Testis (tissue), 2 donors: ENCODE measurements at regions not wholly inside any gene's neighbourhood (a gene's known extent, or its start where the extent isn't known, plus 50 kb on each side); places are given as distances from the start of the nearest gene placed in this dataset.

Experiments used
- DNase-seq: peaks from one replicate; pipeline ENCODE4 v3.0.0-alpha.2; 2019
- H3K27ac ChIP-seq, 2 donors: fragments of 200-600 bp; sonication (generic); one replicate each; pipeline ENCODE4 v1.5.1; 2019
- H3K27me3 ChIP-seq: fragments of 200-600 bp; sonication (generic); one replicate; pipeline ENCODE4 v1.5.1; 2019
- H3K36me3 ChIP-seq: fragments of 200-600 bp; sonication (generic); one replicate; pipeline ENCODE4 v1.5.1; 2017; ENCODE audit warnings: low read depth; ENCODE audit errors: missing control alignments
- H3K4me1 ChIP-seq: fragments of 200-600 bp; sonication (generic); one replicate; pipeline ENCODE4 v1.5.1; 2019
- H3K4me3 ChIP-seq, 2 donors: fragments of 200-600 bp; sonication (generic); one replicate each; pipeline ENCODE4 v1.5.1; 2017 to 2019
- H3K9me3 ChIP-seq: fragments of 200-600 bp; sonication (generic); one replicate; pipeline ENCODE4 v1.5.1; 2017
- POLR2A ChIP-seq: fragments of 450-650 bp; IDR thresholded peaks from one replicate; pipeline ENCODE4 v1.6.1; 2017; ENCODE audit warnings: antibody characterized with exemption, mild to moderate bottlenecking, moderate library complexity
- WGBS, 2 donors: methylation state at CpG; one replicate each; pipeline ENCODE4 v1.1.5; 2018; 5-methylcytosine and 5-hydroxymethylcytosine counted together
- intact Hi-C: fragments of 100-400 bp; cut with DNase I; formaldehyde crosslinking; loops from one replicate; pipeline ENCODE4 v1.15.1; 2023; ENCODE audit warnings: low total_unique reads
- TF ChIP-seq, protein P1 (sequence below), 3 experiments: fragments of 450-650 bp in 2 of 3; fragments of 200-600 bp in 1 of 3; sonication (generic) in 1 of 3; IDR thresholded peaks; one replicate each; pipeline ENCODE4 v1.5.1; 2016 to 2019; ENCODE audit warnings: antibody characterized with exemption in 3 of 3, mild to moderate bottlenecking in 2 of 3, moderate library complexity in 1 of 3

- no peaks in the 10 kb centered on the region for H3K4me1 ChIP-seq
- no peaks in the 10 kb centered on the region for H3K27me3 ChIP-seq
- H3K36me3 ChIP-seq: no peaks in the 10 kb centered on the region
- no peak overlapping the region for H3K27ac ChIP-seq
- WGBS, 2 donors: 70 to 72% methylated on average over 2 of the region's 2 CpGs
- H3K9me3 ChIP-seq: no peaks in the 10 kb centered on the region
- no peak overlapping the region for H3K4me3 ChIP-seq
- no peak for DNase-seq
- TF ChIP-seq POLR2A: no peak
- TF ChIP-seq, protein P1, sequence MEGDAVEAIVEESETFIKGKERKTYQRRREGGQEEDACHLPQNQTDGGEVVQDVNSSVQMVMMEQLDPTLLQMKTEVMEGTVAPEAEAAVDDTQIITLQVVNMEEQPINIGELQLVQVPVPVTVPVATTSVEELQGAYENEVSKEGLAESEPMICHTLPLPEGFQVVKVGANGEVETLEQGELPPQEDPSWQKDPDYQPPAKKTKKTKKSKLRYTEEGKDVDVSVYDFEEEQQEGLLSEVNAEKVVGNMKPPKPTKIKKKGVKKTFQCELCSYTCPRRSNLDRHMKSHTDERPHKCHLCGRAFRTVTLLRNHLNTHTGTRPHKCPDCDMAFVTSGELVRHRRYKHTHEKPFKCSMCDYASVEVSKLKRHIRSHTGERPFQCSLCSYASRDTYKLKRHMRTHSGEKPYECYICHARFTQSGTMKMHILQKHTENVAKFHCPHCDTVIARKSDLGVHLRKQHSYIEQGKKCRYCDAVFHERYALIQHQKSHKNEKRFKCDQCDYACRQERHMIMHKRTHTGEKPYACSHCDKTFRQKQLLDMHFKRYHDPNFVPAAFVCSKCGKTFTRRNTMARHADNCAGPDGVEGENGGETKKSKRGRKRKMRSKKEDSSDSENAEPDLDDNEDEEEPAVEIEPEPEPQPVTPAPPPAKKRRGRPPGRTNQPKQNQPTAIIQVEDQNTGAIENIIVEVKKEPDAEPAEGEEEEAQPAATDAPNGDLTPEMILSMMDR (IDR thresholded peaks at IDR 0.05): no peak
- intact Hi-C loops: no loop called here
Measured at GRCh38 chr13:73551736-73552135, 492.9 kb downstream of the KLF5 start.

DNA sequence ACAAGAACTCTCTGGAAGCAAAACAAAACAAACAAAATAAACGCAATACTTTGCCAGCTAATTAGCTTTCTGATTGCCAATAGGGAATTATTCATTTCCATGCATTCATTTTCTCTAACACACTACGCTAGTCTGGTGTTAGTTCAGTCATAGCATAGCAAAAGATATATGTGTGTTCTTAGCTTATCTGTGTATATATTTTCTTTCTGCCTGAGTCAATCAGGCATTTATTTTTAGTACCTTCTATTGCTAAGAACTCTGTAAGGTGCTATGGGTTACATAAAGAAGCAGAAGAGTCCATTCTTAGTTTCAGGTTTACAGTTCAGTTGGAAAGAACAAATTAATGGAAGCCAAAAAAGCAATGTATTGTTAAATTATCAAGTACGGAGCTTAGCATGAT, 490.9 kb downstream of the KLF5 start:
- no peak for DNase-seq
- Histone ChIP-seq H3K36me3 (no peaks in the 10 kb centered on the region), H3K27me3 (no peaks in the 10 kb centered on the region), H3K4me1 (no peaks in the 10 kb centered on the region), H3K4me3 (no peak overlapping the region), H3K27ac (no peak overlapping the region), H3K9me3 (no peaks in the 10 kb centered on the region)
- no peak for TF ChIP-seq POLR2A
- TF ChIP-seq, protein P1 (IDR thresholded peaks at IDR 0.05): no peak
- intact Hi-C loops: no loop called here
- 55 to 64% methylated on average over 3 of the region's 3 CpGs for WGBS, 2 donors

DNA sequence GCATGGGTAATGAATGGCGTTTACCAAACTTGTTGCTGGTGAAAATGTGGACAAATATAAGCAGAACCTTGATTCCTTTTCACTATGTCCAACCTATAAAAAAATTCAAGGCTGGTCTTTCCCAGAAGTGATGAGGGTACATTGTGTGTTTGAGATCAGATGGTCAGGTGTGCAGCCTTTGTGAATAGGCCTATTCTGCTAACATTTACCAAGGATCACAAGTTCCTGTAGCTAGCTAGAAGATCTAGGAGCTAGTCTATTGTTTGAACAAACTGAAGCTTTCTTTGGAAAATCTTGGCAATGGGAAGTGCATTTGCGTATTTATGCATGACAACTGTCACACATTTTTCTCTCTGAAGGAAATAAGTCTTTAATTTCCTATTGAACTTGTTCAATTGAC, 489.6 kb downstream of the KLF5 start:
- no peaks in the 10 kb centered on the region for H3K4me1 ChIP-seq
- no peaks in the 10 kb centered on the region for H3K36me3 ChIP-seq
- intact Hi-C loops: no loop called here
- H3K4me3 ChIP-seq: no peak overlapping the region
- H3K9me3 ChIP-seq: no peaks in the 10 kb centered on the region
- H3K27ac ChIP-seq: no peak overlapping the region
- TF ChIP-seq POLR2A: no peak
- TF ChIP-seq, protein P1 (IDR thresholded peaks at IDR 0.05): no peak
- no peak for DNase-seq
- 81 to 93% methylated on average over 2 of the region's 2 CpGs for WGBS, 2 donors
- H3K27me3 ChIP-seq: no peaks in the 10 kb centered on the region

DNA sequence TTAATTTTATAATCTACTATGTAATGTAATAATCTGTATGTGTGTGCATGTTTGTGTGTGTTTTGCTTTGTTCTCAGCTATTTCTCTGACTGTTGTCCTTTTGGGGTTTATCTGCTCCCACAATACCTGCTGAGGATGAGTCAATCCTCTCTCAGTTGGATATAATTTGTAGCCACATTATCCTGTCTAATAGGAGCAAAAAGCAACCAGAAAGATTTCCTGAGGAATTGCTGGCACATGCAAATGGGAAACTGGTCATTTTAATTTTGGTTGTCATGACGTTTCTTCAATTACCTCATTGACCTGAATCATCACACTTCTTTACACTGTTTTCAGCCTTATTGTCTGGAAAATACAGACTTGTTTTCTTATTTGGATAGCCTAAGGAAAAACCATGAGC, 488.4 kb downstream of the KLF5 start:
- intact Hi-C loops: no loop called here
- Histone ChIP-seq H3K4me1 (no peaks in the 10 kb centered on the region), H3K36me3 (no peaks in the 10 kb centered on the region), H3K27me3 (no peaks in the 10 kb centered on the region), H3K27ac (no peak overlapping the region), H3K9me3 (no peaks in the 10 kb centered on the region), H3K4me3 (no peak overlapping the region)
- 71 to 88% methylated on average over 1 of the region's 1 CpG for WGBS, 2 donors
- TF ChIP-seq, protein P1 (IDR thresholded peaks at IDR 0.05): no peak
- TF ChIP-seq POLR2A: no peak
- no peak for DNase-seq

DNA sequence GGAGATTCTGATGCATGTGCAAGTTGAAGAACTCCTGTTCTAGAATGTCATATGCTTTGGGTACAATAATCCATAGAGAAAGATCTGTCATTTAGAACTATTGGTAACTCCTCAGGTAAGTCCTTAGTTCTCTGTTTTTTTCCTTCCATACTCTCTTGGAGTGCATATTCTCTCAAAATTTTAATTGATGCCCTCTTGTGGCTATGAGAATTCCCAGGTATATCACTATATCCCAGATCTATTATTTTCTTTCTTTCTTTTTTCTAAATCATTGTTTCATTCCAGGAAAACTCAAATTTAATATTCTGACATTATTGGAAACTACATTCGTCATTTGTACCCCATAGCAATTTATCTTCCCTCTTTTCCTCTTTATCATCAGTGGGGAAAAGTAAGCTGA, 485.4 kb downstream of the KLF5 start:
- no peak for TF ChIP-seq POLR2A
- TF ChIP-seq, protein P1 (IDR thresholded peaks at IDR 0.05): no peak
- Histone ChIP-seq H3K4me1 (no peaks in the 10 kb centered on the region), H3K9me3 (no peaks in the 10 kb centered on the region), H3K4me3 (no peak overlapping the region), H3K27ac (no peak overlapping the region), H3K36me3 (no peaks in the 10 kb centered on the region), H3K27me3 (no peaks in the 10 kb centered on the region)
- 89 to 94% methylated on average over 1 of the region's 1 CpG for WGBS, 2 donors
- no peak for DNase-seq
- intact Hi-C loops: no loop called here
